GM06990 (cell line): ENCODE measurements at regions not wholly inside any gene's neighbourhood (a gene's known extent, or its start where the extent isn't known, plus 50 kb on each side); places are given as distances from the start of the nearest gene placed in this dataset.

Experiments
- DNase-seq: peaks from one replicate; pipeline ENCODE4 v3.0.0-alpha.2; 2011; ENCODE audit not compliant: insufficient read length; ENCODE audit errors: extremely low read depth
- H3K27me3 ChIP-seq: replicated peaks from 2 replicates; pipeline ENCODE4 v1.6.0; 2011; ENCODE audit warnings: low read length; ENCODE audit not compliant: control insufficient read depth, insufficient read depth
- H3K36me3 ChIP-seq: 2 replicates; pipeline ENCODE4 v1.5.1; 2011; ENCODE audit warnings: low read length; ENCODE audit not compliant: control insufficient read depth, insufficient read depth
- H3K4me3 ChIP-seq: replicated peaks from 2 replicates; pipeline ENCODE4 v1.5.1; 2011; ENCODE audit warnings: low read depth, mild to moderate bottlenecking, control low read depth, low read length
- TF ChIP-seq, protein P1 (sequence below): IDR thresholded peaks from 2 replicates; pipeline ENCODE4 v1.5.1; 2011; ENCODE audit warnings: low read length, control low read depth, mild to moderate bottlenecking, inconsistent platforms; ENCODE audit not compliant: insufficient read depth, poor library complexity, severe bottlenecking

GRCh38 chr9:31388660-31389059 is 995.8 kb upstream of the ACO1 start:
- Histone ChIP-seq H3K4me3 (no peak overlapping the region), H3K27me3 (no peaks in the 10 kb centered on the region), H3K36me3 (no peaks in the 10 kb centered on the region)
- TF ChIP-seq, protein P1, sequence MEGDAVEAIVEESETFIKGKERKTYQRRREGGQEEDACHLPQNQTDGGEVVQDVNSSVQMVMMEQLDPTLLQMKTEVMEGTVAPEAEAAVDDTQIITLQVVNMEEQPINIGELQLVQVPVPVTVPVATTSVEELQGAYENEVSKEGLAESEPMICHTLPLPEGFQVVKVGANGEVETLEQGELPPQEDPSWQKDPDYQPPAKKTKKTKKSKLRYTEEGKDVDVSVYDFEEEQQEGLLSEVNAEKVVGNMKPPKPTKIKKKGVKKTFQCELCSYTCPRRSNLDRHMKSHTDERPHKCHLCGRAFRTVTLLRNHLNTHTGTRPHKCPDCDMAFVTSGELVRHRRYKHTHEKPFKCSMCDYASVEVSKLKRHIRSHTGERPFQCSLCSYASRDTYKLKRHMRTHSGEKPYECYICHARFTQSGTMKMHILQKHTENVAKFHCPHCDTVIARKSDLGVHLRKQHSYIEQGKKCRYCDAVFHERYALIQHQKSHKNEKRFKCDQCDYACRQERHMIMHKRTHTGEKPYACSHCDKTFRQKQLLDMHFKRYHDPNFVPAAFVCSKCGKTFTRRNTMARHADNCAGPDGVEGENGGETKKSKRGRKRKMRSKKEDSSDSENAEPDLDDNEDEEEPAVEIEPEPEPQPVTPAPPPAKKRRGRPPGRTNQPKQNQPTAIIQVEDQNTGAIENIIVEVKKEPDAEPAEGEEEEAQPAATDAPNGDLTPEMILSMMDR = no peak
- no peak for DNase-seq

DNA sequence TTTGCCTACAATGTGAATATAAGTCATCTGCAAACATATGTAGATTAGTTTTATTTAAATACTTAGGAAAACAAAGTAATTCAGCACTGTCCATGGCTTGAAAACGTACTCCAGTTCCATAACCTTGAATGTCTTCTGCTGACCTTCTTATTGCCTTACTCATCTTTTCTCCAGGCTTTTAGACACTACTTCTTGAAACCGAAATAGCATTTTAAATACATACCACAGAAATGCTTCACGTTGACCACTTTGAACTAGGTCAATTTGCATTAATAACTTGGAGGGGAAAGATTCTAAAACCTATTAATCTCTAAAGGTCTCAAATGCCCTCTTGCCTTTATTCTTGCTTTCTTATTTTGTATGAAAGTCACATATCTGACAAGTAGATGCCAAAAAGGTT is 995.4 kb upstream of the ACO1 start:
- DNase-seq = no peak
- TF ChIP-seq, protein P1 = no peak
- H3K36me3 ChIP-seq = no peaks in the 10 kb centered on the region
- no peak overlapping the region for H3K4me3 ChIP-seq
- no peaks in the 10 kb centered on the region for H3K27me3 ChIP-seq

- H3K4me3 ChIP-seq = no peak overlapping the region
- H3K36me3 ChIP-seq = no peaks in the 10 kb centered on the region
- TF ChIP-seq, protein P1 = no peak
- H3K27me3 ChIP-seq = no peaks in the 10 kb centered on the region
- no peak for DNase-seq
These were observed 993.9 kb upstream of the ACO1 start for GRCh38 chr9:31390403-31391025.

DNA sequence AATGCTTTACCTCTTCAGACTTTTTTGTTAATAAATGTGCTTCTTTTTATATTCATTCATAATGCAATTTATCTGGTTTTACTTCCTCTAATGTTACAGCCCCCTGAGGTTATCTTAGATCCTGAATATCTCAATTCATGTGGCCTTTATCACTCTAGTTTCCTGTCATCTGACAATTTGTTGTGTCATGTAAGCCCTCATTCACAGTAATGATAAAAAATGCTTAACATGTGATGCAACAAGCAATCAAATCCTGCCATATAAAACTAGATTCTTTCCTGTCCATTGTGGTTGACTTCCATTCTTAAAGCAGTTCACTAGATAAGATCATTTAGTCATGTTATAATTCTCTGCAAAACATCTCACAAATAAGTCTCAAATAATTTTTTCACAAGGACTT is 991.2 kb upstream of the ACO1 start:
- Histone ChIP-seq H3K36me3 (no peaks in the 10 kb centered on the region), H3K4me3 (no peak overlapping the region), H3K27me3 (no peaks in the 10 kb centered on the region)
- DNase-seq = no peak
- TF ChIP-seq, protein P1 = no peak

DNA sequence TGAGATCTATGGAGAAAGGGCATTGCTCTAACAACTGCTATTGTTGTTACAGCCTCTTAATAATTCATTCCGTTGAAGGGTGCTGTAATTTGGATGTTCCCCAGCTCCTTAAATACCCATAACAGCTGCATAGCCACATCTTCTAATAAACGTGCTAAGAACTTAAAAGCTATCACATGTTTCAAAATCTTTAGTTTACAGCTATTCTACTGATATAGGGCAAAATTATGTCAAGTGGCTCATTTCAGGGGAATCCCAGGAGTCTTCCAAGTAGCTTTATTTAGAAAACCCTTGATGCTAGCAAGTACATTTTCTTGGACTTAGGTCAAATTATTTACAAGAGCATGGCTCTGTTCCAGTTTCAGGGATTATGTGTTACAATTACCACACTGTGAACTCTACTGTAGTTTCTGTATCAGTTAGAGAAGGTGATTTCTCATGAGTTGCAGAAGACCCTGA is 990.4 kb upstream of the ACO1 start:
- no peaks in the 10 kb centered on the region for H3K36me3 ChIP-seq
- no peaks in the 10 kb centered on the region for H3K27me3 ChIP-seq
- no peak for DNase-seq
- TF ChIP-seq, protein P1 = no peak
- H3K4me3 ChIP-seq = no peak overlapping the region

GRCh38 chr9:31412081-31412480 is 972.4 kb upstream of the ACO1 start:
- H3K4me3 ChIP-seq = no peak overlapping the region
- TF ChIP-seq, protein P1 = no peak
- no peak for DNase-seq
- H3K36me3 ChIP-seq = no peaks in the 10 kb centered on the region
- H3K27me3 ChIP-seq = no peaks in the 10 kb centered on the region
